ENCODE measurements at regions not wholly inside any gene's neighbourhood (a gene's known extent, or its start where the extent isn't known, plus 50 kb on each side); places are given as distances from the start of the nearest gene placed in this dataset.
"Not testable (repeated sequence)": the region's sequence is repeated elsewhere in the genome, so short reads cannot be mapped to it uniquely, and the experiment has no call there.

- FAIRE-seq (no peak), DNase-seq (ENCODE audit: insufficient read length, low spot score) (no peak)
- TF ChIP-seq TAF1 (IDR thresholded peaks at IDR 0.05; ENCODE audit: low read depth, low read length) (no peak), SPI1 (IDR thresholded peaks at IDR 0.05; ENCODE audit: low read depth, low read length) (no peak), POLR2AphosphoS5 (IDR thresholded peaks at IDR 0.05; ENCODE audit: low read depth, low read length) (no peak), POU2F2 (IDR thresholded peaks at IDR 0.05; ENCODE audit: low read depth, low read length) (no peak), POLR2A (IDR thresholded peaks at IDR 0.05; ENCODE audit: low read depth, low read length) (no peak), PAX5 (IDR thresholded peaks at IDR 0.05; ENCODE audit: insufficient read depth, low read length, severe bottlenecking) (no peak)
Measured at GRCh38 chr3:193134856-193135255, 106.2 kb upstream of the PLAAT1 start.

- FAIRE-seq (no peak), DNase-seq (ENCODE audit: insufficient read length, low spot score) (no peak)
- TF ChIP-seq POU2F2 (IDR thresholded peaks at IDR 0.05; ENCODE audit: low read depth, low read length) (no peak), TAF1 (IDR thresholded peaks at IDR 0.05; ENCODE audit: low read depth, low read length) (no peak), PAX5 (IDR thresholded peaks at IDR 0.05; ENCODE audit: insufficient read depth, low read length, severe bottlenecking) (no peak), SPI1 (IDR thresholded peaks at IDR 0.05; ENCODE audit: low read depth, low read length) (no peak), POLR2AphosphoS5 (IDR thresholded peaks at IDR 0.05; ENCODE audit: low read depth, low read length) (no peak), POLR2A (IDR thresholded peaks at IDR 0.05; ENCODE audit: low read depth, low read length) (no peak)
Measured at GRCh38 chr3:193140381-193140780, 100.6 kb upstream of the PLAAT1 start.

DNA sequence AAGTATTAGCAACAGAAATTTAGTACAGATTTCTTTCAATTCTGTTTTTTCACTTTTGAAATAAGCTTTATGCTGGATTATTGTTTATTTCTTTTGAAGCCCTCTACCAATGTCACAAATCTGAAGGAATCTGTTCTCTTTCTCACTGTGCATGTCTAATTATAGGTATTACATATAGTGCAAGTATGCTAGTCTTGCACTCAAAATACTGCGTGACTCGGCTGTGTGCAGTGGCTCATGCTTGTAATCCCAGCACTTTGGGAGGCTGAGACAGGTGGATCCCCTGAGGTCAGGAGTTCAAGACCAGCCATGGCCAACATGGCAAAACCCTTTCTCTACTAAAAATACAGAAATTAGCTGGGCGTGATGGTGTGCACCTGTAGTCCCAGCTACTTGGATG, 95.8 kb upstream of the PLAAT1 start:
- DNase-seq (ENCODE audit: insufficient read length, low spot score) = no peak
- no peak for TF ChIP-seq POU2F2 (IDR thresholded peaks at IDR 0.05; ENCODE audit: low read depth, low read length)
- TF ChIP-seq PAX5 (IDR thresholded peaks at IDR 0.05; ENCODE audit: insufficient read depth, low read length, severe bottlenecking) = no peak
- TF ChIP-seq POLR2AphosphoS5 (IDR thresholded peaks at IDR 0.05; ENCODE audit: low read depth, low read length) = no peak
- no peak for TF ChIP-seq POLR2A (IDR thresholded peaks at IDR 0.05; ENCODE audit: low read depth, low read length)
- TF ChIP-seq TAF1 (IDR thresholded peaks at IDR 0.05; ENCODE audit: low read depth, low read length) = no peak
- no peak for TF ChIP-seq SPI1 (IDR thresholded peaks at IDR 0.05; ENCODE audit: low read depth, low read length)
- no peak for FAIRE-seq

- no peak for TF ChIP-seq POU2F2 (IDR thresholded peaks at IDR 0.05; ENCODE audit: low read depth, low read length)
- TF ChIP-seq SPI1 (IDR thresholded peaks at IDR 0.05; ENCODE audit: low read depth, low read length) = no peak
- TF ChIP-seq POLR2A (IDR thresholded peaks at IDR 0.05; ENCODE audit: low read depth, low read length) = no peak
- no peak for TF ChIP-seq PAX5 (IDR thresholded peaks at IDR 0.05; ENCODE audit: insufficient read depth, low read length, severe bottlenecking)
- TF ChIP-seq POLR2AphosphoS5 (IDR thresholded peaks at IDR 0.05; ENCODE audit: low read depth, low read length) = no peak
- no peak for TF ChIP-seq TAF1 (IDR thresholded peaks at IDR 0.05; ENCODE audit: low read depth, low read length)
- FAIRE-seq (no peak), DNase-seq (ENCODE audit: insufficient read length, low spot score) (no peak)
Measured at GRCh38 chr3:193148688-193149473, 92.1 kb upstream of the PLAAT1 start.

GRCh38 chr3:193149998-193150397, 91.0 kb upstream of the PLAAT1 start:
- TF ChIP-seq POLR2A (IDR thresholded peaks at IDR 0.05; ENCODE audit: low read depth, low read length) (no peak), POLR2AphosphoS5 (IDR thresholded peaks at IDR 0.05; ENCODE audit: low read depth, low read length) (no peak)
- FAIRE-seq = no peak
- DNase-seq (ENCODE audit: insufficient read length, low spot score) = no peak

GRCh38 chr3:193155044-193155781, 85.8 kb upstream of the PLAAT1 start:
- FAIRE-seq = peak; percentile 31
- DNase-seq (ENCODE audit: insufficient read length, low spot score) = not testable (repeated sequence)

GRCh38 chr3:193157051-193157450, 84.0 kb upstream of the PLAAT1 start:
- FAIRE-seq (no peak), DNase-seq (ENCODE audit: insufficient read length, low spot score) (no peak)
- no peak for TF ChIP-seq TAF1 (IDR thresholded peaks at IDR 0.05; ENCODE audit: low read depth, low read length)
- TF ChIP-seq SPI1 (IDR thresholded peaks at IDR 0.05; ENCODE audit: low read depth, low read length) = no peak
- no peak for TF ChIP-seq PAX5 (IDR thresholded peaks at IDR 0.05; ENCODE audit: insufficient read depth, low read length, severe bottlenecking)
- TF ChIP-seq POLR2AphosphoS5 (IDR thresholded peaks at IDR 0.05; ENCODE audit: low read depth, low read length) = no peak
- no peak for TF ChIP-seq POU2F2 (IDR thresholded peaks at IDR 0.05; ENCODE audit: low read depth, low read length)
- no peak for TF ChIP-seq POLR2A (IDR thresholded peaks at IDR 0.05; ENCODE audit: low read depth, low read length)

DNA sequence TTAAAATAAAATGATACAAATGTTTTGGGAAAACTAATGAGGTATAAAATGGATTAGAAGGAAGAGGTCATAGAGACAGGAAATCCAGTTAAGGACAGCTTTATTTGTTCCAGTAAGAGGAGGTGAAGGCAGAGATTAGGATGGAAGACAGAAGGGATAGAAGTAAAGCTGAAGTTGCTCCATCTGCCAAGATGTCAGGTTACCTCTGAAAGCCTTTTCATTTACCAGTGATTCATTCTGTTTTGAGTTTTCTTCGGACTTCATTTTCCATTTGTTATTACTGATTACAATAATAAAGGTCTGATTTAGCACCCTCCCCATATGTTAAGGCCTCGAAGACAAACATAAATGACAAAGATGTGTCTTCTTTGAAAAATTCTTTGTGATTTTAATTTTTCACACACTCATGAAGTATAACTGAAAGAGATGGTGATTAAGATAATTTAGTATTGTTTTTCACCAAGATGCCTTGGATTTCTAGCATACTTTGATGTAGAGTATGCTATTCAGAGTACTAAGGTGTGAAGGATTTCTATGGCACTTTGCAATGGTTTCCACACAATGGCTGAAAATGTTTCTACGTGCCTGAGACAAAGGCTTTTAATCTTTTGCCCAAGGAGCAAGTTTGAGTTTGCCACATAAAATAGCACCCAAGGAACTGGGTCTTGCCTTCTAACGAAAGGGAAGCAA, 75.4 kb upstream of the PLAAT1 start:
- TF ChIP-seq POLR2AphosphoS5 (IDR thresholded peaks at IDR 0.05; ENCODE audit: low read depth, low read length) = no peak
- TF ChIP-seq POU2F2 (IDR thresholded peaks at IDR 0.05; ENCODE audit: low read depth, low read length) = no peak
- DNase-seq (ENCODE audit: insufficient read length, low spot score) (no peak), FAIRE-seq (no peak)

GRCh38 chr3:193168931-193169330, 72.1 kb upstream of the PLAAT1 start:
- no peak for TF ChIP-seq POU2F2 (IDR thresholded peaks at IDR 0.05; ENCODE audit: low read depth, low read length)
- TF ChIP-seq POLR2A (IDR thresholded peaks at IDR 0.05; ENCODE audit: low read depth, low read length) = no peak
- no peak for TF ChIP-seq TAF1 (IDR thresholded peaks at IDR 0.05; ENCODE audit: low read depth, low read length)
- TF ChIP-seq POLR2AphosphoS5 (IDR thresholded peaks at IDR 0.05; ENCODE audit: low read depth, low read length) = no peak
- TF ChIP-seq PAX5 (IDR thresholded peaks at IDR 0.05; ENCODE audit: insufficient read depth, low read length, severe bottlenecking) = no peak
- TF ChIP-seq SPI1 (IDR thresholded peaks at IDR 0.05; ENCODE audit: low read depth, low read length) = no peak
- DNase-seq (ENCODE audit: insufficient read length, low spot score) (no peak), FAIRE-seq (no peak)

DNA sequence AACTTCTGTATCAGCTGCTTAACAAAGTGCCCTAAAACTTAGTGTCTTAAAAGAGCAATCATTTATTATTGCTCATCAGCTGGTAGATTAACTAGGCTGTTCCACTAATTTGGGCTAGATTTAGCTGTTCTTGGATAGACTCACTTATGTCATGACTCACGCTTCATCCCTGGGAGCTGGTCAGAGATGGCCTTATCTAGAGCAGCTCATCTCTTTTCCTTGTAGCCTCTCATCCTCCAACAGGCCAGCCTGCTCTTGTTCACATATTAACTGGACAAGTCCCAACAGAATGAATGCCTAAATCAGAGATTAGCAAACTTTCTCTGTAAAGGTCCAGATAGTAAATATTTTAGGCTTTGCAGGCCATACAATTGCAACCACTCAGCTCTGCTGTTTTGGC, 66.9 kb upstream of the PLAAT1 start:
- DNase-seq (ENCODE audit: insufficient read length, low spot score) (no peak), FAIRE-seq (no peak)
- TF ChIP-seq POLR2AphosphoS5 (IDR thresholded peaks at IDR 0.05; ENCODE audit: low read depth, low read length) (no peak), TAF1 (IDR thresholded peaks at IDR 0.05; ENCODE audit: low read depth, low read length) (no peak), POU2F2 (IDR thresholded peaks at IDR 0.05; ENCODE audit: low read depth, low read length) (no peak)

DNA sequence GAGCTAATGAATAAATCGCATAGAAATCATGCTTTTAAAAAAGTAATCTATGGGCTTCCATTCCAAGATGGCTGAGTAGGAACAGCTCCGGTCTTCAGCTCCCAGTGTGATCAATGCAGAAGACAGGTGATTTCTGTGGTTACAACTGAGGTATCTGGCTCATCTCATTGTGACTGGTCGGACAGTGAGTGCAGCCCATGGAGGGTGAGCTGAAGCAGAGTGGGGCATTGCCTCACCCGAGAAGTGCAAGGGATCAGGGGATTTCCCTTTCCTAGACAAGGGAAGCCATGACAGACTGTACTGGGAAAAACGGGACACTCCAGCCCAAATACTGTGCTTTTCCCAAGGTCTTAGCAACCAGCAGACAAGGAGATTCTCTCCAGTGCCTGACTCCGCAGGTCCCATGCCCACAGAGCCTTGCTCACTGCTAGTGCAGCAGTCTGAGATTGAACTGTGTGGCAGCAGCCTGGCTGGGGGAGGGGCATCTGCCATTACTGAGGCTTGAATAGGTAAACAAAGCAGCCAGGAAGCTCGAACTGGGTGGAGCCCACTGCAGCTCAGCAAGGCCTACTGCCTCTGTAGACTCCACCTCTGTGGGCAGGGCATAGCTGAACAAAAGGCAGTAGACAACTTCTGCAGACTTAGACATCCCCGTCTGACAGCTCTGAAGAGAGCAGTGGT, 61.5 kb upstream of the PLAAT1 start:
- not testable (repeated sequence) for DNase-seq (ENCODE audit: insufficient read length, low spot score); FAIRE-seq
